ENCODE measurements at regions not wholly inside any gene's neighbourhood (a gene's known extent, or its start where the extent isn't known, plus 50 kb on each side); places are given as distances from the start of the nearest gene placed in this dataset.
"Not testable (repeated sequence)": the region's sequence is repeated elsewhere in the genome, so short reads cannot be mapped to it uniquely, and the experiment has no call there.

DNA sequence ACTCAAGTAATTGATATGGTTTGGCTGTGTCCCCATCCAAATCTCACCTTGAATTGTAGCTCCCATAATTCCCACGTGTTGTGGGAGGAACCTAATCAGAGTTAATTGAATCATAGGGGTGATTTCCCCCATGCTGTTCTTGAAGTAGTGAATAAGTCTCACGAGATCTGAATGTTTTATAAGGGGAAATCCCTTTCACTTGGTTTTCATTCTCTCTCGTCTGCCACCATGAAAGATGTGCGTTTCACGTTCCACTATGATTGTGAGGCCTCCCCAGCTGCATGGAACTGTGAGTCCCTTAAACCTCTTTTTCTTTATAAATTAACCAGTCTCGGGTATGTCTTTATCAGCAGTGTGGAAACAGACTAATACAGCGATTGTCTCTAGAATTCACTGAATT, 135.4 kb downstream of the BACH1 start:
- DNase-seq (ENCODE audit: low read depth, low spot score): no peak
- ChIA-PET CTCF (no interaction called here), POLR2A (no interaction called here)
- no peak overlapping the region for H3K4me3 ChIP-seq (ENCODE audit: low read depth, low read length)
- TF ChIP-seq, protein P1, sequence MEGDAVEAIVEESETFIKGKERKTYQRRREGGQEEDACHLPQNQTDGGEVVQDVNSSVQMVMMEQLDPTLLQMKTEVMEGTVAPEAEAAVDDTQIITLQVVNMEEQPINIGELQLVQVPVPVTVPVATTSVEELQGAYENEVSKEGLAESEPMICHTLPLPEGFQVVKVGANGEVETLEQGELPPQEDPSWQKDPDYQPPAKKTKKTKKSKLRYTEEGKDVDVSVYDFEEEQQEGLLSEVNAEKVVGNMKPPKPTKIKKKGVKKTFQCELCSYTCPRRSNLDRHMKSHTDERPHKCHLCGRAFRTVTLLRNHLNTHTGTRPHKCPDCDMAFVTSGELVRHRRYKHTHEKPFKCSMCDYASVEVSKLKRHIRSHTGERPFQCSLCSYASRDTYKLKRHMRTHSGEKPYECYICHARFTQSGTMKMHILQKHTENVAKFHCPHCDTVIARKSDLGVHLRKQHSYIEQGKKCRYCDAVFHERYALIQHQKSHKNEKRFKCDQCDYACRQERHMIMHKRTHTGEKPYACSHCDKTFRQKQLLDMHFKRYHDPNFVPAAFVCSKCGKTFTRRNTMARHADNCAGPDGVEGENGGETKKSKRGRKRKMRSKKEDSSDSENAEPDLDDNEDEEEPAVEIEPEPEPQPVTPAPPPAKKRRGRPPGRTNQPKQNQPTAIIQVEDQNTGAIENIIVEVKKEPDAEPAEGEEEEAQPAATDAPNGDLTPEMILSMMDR (IDR thresholded peaks at IDR 0.05; ENCODE audit: insufficient read depth, low read length, missing control alignments): no peak

- DNase-seq (ENCODE audit: low read depth, low spot score); POLR2A ChIA-PET; H3K4me3 ChIP-seq (ENCODE audit: low read depth, low read length); CTCF ChIA-PET: not testable (repeated sequence)
These were observed 136.3 kb downstream of the BACH1 start for GRCh38 chr21:29434982-29435381.

- ChIA-PET CTCF (no interaction called here), POLR2A (no interaction called here)
- H3K4me3 ChIP-seq (ENCODE audit: low read depth, low read length): no peak overlapping the region
- no peak for DNase-seq (ENCODE audit: low read depth, low spot score)
- TF ChIP-seq, protein P1 (IDR thresholded peaks at IDR 0.05; ENCODE audit: insufficient read depth, low read length, missing control alignments): no peak
These were observed 137.4 kb downstream of the BACH1 start for GRCh38 chr21:29436143-29436542.

- DNase-seq (ENCODE audit: low read depth, low spot score): no peak
- CTCF ChIA-PET: no interaction called here
- POLR2A ChIA-PET: no interaction called here
- H3K4me3 ChIP-seq (ENCODE audit: low read depth, low read length): no peak overlapping the region
- TF ChIP-seq, protein P1 (IDR thresholded peaks at IDR 0.05; ENCODE audit: insufficient read depth, low read length, missing control alignments): no peak
These were observed 137.9 kb downstream of the BACH1 start for GRCh38 chr21:29436650-29437049.

- CTCF ChIA-PET: interaction anchor here (1.1 to 1.4 kb wide), 2 partner anchors 34 to 408 kb away, joined by 3 to 4 read pairs; no protein-coding TSS in a partner anchor
- POLR2A ChIA-PET: no interaction called here
- DNase-seq (ENCODE audit: low read depth, low spot score): no peak
- TF ChIP-seq, protein P1 (IDR thresholded peaks at IDR 0.05; ENCODE audit: insufficient read depth, low read length, missing control alignments): no peak
- no peak overlapping the region for H3K4me3 ChIP-seq (ENCODE audit: low read depth, low read length)
These were observed 142.9 kb downstream of the BACH1 start for GRCh38 chr21:29441651-29442050.

DNA sequence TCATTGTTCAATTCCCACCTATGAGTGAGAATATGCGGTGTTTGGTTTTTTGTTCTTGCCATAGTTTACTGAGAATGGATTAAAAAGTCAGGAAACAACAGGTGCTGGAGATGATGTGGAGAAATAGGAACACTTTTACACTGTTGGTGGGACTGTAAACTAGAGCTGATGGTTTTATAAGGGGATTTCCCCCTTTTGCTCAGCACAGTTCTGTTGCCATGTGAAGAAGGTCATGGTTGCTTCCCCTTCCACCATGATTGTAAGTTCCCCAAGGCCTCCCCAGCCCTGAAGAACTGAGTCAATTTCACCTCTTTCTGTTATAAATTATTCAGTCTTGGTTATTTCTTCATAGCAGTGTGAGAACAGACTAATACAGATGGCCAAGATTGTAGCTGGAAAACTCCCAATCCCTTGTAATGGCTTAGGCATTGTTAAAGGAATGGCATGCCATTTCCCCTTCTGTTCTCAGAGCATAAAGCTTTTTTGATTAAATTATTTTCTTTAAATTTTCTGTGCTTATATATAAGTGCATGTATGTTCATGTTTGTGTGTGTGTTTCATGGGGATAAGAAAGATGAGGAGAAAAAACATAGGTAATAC, 144.8 kb downstream of the BACH1 start:
- CTCF ChIA-PET: no interaction called here

More for the DNA sequence above, 144.8 kb downstream of the BACH1 start:
- DNase-seq (ENCODE audit: low read depth, low spot score): no peak
- no peak overlapping the region for H3K4me3 ChIP-seq (ENCODE audit: low read depth, low read length)
- TF ChIP-seq, protein P1 (IDR thresholded peaks at IDR 0.05; ENCODE audit: insufficient read depth, low read length, missing control alignments): no peak
- POLR2A ChIA-PET: no interaction called here
